ENCODE measurements at regions not wholly inside any gene's neighbourhood (a gene's known extent, or its start where the extent isn't known, plus 50 kb on each side); places are given as distances from the start of the nearest gene placed in this dataset.
A peak's percentile ranks its signal among the peaks of the same experiment; 100 is the strongest.

DNA sequence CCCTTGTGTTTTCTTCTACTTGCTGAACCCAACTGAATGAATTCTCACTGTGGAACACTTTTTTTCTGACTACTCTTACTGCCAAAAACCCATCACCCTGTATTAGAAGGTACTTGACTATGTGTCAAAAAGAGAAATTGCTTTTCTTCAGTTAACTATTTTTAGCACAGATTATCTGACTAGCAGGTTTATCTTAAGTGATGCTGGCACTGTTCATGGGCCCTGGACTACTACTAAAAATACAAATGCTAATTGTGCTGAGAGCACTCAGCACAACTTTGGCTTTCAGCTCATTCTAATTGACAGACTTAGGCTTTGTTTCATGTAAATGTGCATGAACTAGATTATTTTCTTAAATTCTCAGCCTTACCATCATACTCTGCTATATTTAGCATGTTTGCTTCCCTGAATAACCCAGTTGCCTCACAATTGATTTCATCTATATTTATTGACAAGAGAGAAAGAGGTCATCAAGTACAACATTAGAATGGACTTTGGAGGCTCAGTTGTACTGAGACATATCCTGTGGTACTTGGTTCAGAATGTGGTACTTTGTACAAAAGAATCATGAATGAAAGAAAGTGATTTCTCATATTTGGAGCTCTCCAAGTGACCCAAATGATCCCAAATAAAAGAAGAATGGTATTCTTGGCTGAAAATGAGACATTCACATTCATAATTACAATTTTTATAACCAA is 478.3 kb downstream of the KCNA4 start:
- no peak for DNase-seq
- Histone ChIP-seq H3K36me3 (ENCODE audit: insufficient read depth in 1 of 2, low read depth in 1 of 2) (no peaks in the 10 kb centered on the region), H3K4me3 (no peak overlapping the region), H3K9me3 (no peaks in the 10 kb centered on the region), H3K4me1 (no peaks in the 10 kb centered on the region), H3K27ac (no peak overlapping the region), H3K27me3 (ENCODE audit: insufficient read depth in 3 of 3, low read length in 2 of 3) (no peaks in the 10 kb centered on the region)
- intact Hi-C loops (cut with DNase I) = no loop called here
- no peak for ATAC-seq
- TF ChIP-seq, protein P1, sequence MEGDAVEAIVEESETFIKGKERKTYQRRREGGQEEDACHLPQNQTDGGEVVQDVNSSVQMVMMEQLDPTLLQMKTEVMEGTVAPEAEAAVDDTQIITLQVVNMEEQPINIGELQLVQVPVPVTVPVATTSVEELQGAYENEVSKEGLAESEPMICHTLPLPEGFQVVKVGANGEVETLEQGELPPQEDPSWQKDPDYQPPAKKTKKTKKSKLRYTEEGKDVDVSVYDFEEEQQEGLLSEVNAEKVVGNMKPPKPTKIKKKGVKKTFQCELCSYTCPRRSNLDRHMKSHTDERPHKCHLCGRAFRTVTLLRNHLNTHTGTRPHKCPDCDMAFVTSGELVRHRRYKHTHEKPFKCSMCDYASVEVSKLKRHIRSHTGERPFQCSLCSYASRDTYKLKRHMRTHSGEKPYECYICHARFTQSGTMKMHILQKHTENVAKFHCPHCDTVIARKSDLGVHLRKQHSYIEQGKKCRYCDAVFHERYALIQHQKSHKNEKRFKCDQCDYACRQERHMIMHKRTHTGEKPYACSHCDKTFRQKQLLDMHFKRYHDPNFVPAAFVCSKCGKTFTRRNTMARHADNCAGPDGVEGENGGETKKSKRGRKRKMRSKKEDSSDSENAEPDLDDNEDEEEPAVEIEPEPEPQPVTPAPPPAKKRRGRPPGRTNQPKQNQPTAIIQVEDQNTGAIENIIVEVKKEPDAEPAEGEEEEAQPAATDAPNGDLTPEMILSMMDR (IDR thresholded peaks at IDR 0.05) = no peak

DNA sequence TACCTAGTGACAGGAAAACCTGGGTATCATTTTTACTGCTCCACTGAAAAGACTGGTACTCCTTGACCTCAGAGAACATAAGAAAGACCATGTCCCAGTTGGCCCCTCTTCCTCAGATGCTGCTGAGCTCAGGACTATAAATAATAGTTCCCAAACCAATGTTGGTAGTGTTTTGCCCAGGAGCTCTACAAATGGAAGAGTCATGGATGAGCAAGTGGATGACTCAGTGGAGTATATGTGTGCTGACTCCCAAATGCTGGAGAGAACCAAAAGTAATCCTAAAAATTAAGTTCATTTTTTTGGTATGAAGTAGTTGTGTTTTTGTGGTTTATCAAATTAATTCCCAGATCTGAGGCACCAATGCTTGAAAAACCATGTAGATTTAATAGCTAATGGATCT is 482.0 kb downstream of the KCNA4 start:
- H3K36me3 ChIP-seq (ENCODE audit: insufficient read depth in 1 of 2, low read depth in 1 of 2) = no peaks in the 10 kb centered on the region
- H3K9me3 ChIP-seq = no peaks in the 10 kb centered on the region
- no peaks in the 10 kb centered on the region for H3K27me3 ChIP-seq (ENCODE audit: insufficient read depth in 3 of 3, low read length in 2 of 3)
- no peaks in the 10 kb centered on the region for H3K4me1 ChIP-seq
- no peak overlapping the region for H3K27ac ChIP-seq
- no peak overlapping the region for H3K4me3 ChIP-seq
- TF ChIP-seq, protein P1 (IDR thresholded peaks at IDR 0.05) = no peak
- ATAC-seq (no peak), DNase-seq (no peak)
- intact Hi-C loops (cut with DNase I) = no loop called here

DNA sequence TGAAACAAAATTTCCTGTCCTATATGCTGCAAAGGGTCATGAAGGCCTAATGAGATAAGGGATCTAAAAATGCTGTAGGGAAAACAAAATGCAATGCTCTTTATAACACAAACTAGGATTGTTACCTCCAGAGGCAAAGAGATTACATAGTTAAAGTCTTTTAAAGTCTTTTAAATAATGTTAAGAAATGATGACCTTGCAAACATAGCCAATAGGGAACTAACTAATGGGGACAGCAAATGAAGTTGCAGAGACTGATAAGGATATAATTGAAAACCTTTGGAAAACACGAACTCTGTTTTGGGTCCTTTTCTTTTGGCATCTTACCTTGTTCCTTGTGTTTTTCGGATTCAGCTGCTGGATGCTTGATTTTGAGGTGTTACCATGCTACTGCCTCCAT is 485.9 kb downstream of the KCNA4 start:
- no peak overlapping the region for H3K27ac ChIP-seq
- DNase-seq (no peak), ATAC-seq (no peak)
- no peaks in the 10 kb centered on the region for H3K9me3 ChIP-seq
- no peaks in the 10 kb centered on the region for H3K4me1 ChIP-seq
- H3K4me3 ChIP-seq = no peak overlapping the region
- 66 to 74% (median 74%) methylated on average over 2 of the region's 2 CpGs for WGBS, 3 donors
- intact Hi-C loops (cut with DNase I) = no loop called here
- no peaks in the 10 kb centered on the region for H3K36me3 ChIP-seq (ENCODE audit: insufficient read depth in 1 of 2, low read depth in 1 of 2)
- peaks cover 0 to 2% (median 0%) of the 10 kb centered on the region in 3 donors for H3K27me3 ChIP-seq (ENCODE audit: insufficient read depth in 3 of 3, low read length in 2 of 3)
- TF ChIP-seq, protein P1 (IDR thresholded peaks at IDR 0.05) = no peak

DNA sequence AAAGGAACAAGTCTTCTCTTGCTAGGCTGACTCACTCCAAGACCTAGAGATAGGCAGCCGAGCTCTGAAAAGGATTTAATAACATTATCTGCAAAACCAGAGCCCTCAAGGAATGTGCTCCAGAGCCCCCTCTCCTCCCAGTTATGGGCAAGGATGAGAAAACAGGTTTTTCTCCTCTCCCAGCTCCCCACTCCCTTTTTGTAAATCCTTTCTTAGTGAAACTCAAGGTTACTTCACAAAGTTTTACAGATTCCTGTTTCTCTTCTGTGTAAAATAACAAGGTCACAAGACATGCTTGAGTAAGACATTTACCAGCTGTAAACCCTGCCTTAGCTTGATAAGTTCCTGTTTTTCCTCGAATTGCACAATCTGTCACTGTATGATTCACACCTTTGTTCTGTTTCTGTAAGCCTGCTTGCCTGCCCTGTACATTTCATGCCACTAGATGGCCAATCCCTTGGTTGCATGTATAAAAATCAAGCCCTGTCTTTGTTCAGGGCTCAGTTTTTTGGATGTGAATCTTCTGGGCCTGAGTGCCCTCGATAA is 489.4 kb downstream of the KCNA4 start:
- DNase-seq (no peak), ATAC-seq (peak in 1 of 4 donors; percentile 38)
- Histone ChIP-seq H3K27ac (no peak overlapping the region), H3K9me3 (no peaks in the 10 kb centered on the region), H3K4me1 (no peaks in the 10 kb centered on the region), H3K36me3 (ENCODE audit: insufficient read depth in 1 of 2, low read depth in 1 of 2) (no peaks in the 10 kb centered on the region), H3K4me3 (no peak overlapping the region), H3K27me3 (ENCODE audit: insufficient read depth in 3 of 3, low read length in 2 of 3) (peaks cover 0 to 2% (median 0%) of the 10 kb centered on the region in 3 donors)
- intact Hi-C loops (cut with DNase I) = no loop called here
- TF ChIP-seq, protein P1 (IDR thresholded peaks at IDR 0.05) = no peak
- 46 to 49% (median 46%) methylated on average over 3 of the region's 3 CpGs for WGBS, 3 donors

Measured in psoas muscle (tissue), 7 donors.